CD14-positive monocyte (primary cell): ENCODE measurements at regions not wholly inside any gene's neighbourhood (a gene's known extent, or its start where the extent isn't known, plus 50 kb on each side); places are given as distances from the start of the nearest gene placed in this dataset.

Source experiments
- DNase-seq, 3 donors: peaks; one replicate each; pipeline ENCODE4 v3.0.0-alpha.2; 2011 to 2022
- H2AFZ ChIP-seq: 2 replicates; pipeline ENCODE4 v1.6.0; 2012; ENCODE audit warnings: mild to moderate bottlenecking, low read depth, low read length, inconsistent platforms; ENCODE audit not compliant: insufficient read depth, poor library complexity, severe bottlenecking
- H3K27ac ChIP-seq, 2 donors: 1 replicate in 1 of 2; 2 replicates in 1 of 2; pipeline ENCODE4 v1.5.1; 2012 to 2013; ENCODE audit warnings: low read length in 2 of 2, control low read depth in 1 of 2, inconsistent platforms in 1 of 2, low read depth in 1 of 2, mild to moderate bottlenecking in 1 of 2
- H3K27me3 ChIP-seq, 2 donors: one replicate each; pipeline versions ENCODE4 v1.6.0 to v1.6.1; 2011 to 2013; ENCODE audit warnings: low read length in 2 of 2; ENCODE audit not compliant: control insufficient read depth in 2 of 2, insufficient read depth in 2 of 2
- H3K36me3 ChIP-seq, 2 donors: replicated peaks in 1 of 2; 1 replicate in 1 of 2; 2 replicates in 1 of 2; pipeline versions ENCODE4 v1.5.1 to v1.6.1; 2012 to 2013; ENCODE audit warnings: low read length in 2 of 2, control low read depth in 1 of 2, inconsistent platforms in 1 of 2, mild to moderate bottlenecking in 1 of 2; ENCODE audit not compliant: insufficient read depth in 2 of 2, control insufficient read depth in 1 of 2
- H3K4me1 ChIP-seq, 2 donors: 1 replicate in 1 of 2; 2 replicates in 1 of 2; pipeline versions ENCODE4 v1.5.1 to v1.6.1; 2012 to 2013; ENCODE audit warnings: low read length in 2 of 2, control low read depth in 1 of 2, inconsistent platforms in 1 of 2, mild to moderate bottlenecking in 1 of 2, moderate library complexity in 1 of 2; ENCODE audit not compliant: insufficient read depth in 2 of 2, control insufficient read depth in 1 of 2
- H3K4me2 ChIP-seq: replicated peaks from 2 replicates; pipeline ENCODE3; 2012; ENCODE audit warnings: low read length, moderate library complexity, mild to moderate bottlenecking; ENCODE audit not compliant: poor library complexity, severe bottlenecking; ENCODE audit errors: extremely low read depth
- H3K4me3 ChIP-seq, 3 experiments: fragments of 200-600 bp in 1 of 3; sonication (generic) in 1 of 3; replicated peaks in 1 of 3; 1 replicate in 2 of 3; 2 replicates in 1 of 3; pipeline ENCODE4 v1.5.1; 2011 to 2013; ENCODE audit warnings: low read length in 3 of 3, mild to moderate bottlenecking in 3 of 3, control low read depth in 2 of 3, low read depth in 2 of 3, inconsistent platforms in 1 of 3, moderate library complexity in 1 of 3
- H3K79me2 ChIP-seq: 2 replicates; pipeline ENCODE4 v1.6.0; 2012; ENCODE audit warnings: mild to moderate bottlenecking, control low read depth, inconsistent platforms, low read length, moderate library complexity; ENCODE audit not compliant: insufficient read depth
- H3K9ac ChIP-seq: 2 replicates; pipeline ENCODE4 v1.6.0; 2017; ENCODE audit warnings: low read length, mild to moderate bottlenecking; ENCODE audit not compliant: insufficient read depth, poor library complexity, severe bottlenecking
- H3K9me3 ChIP-seq, 2 donors: replicated peaks in 1 of 2; 1 replicate in 1 of 2; 2 replicates in 1 of 2; pipeline versions ENCODE4 v1.5.1 to v1.6.1; 2012 to 2013; ENCODE audit warnings: low read length in 2 of 2, control low read depth in 1 of 2; ENCODE audit not compliant: control insufficient read depth in 1 of 2, insufficient read depth in 1 of 2
- H4K20me1 ChIP-seq: 2 replicates; pipeline ENCODE4 v1.6.0; 2012; ENCODE audit warnings: mild to moderate bottlenecking, low read length, control low read depth, moderate library complexity; ENCODE audit not compliant: insufficient read depth
- H3K27ac Mint-ChIP-seq, 7 donors: one replicate each; pipeline ENCODE4 v1.8.0; 2020; ENCODE audit warnings: mild to moderate bottlenecking in 7 of 7, mixed read lengths in 7 of 7, moderate library complexity in 6 of 7, inconsistent platforms in 2 of 7
- H3K27me3 Mint-ChIP-seq, 3 donors: one replicate each; pipeline ENCODE4 v1.8.0; 2021 to 2022; ENCODE audit warnings: low read depth in 3 of 3, mild to moderate bottlenecking in 3 of 3, mixed read lengths in 3 of 3, moderate library complexity in 3 of 3, inconsistent platforms in 1 of 3
- H3K36me3 Mint-ChIP-seq, 2 donors: one replicate each; pipeline ENCODE4 v1.8.0; 2020; ENCODE audit warnings: mixed read lengths in 2 of 2, inconsistent platforms in 1 of 2, mild to moderate bottlenecking in 1 of 2
- H3K4me1 Mint-ChIP-seq: one replicate; pipeline ENCODE4 v1.8.0; 2020; ENCODE audit warnings: mild to moderate bottlenecking, mixed read lengths
- H3K4me3 Mint-ChIP-seq, 2 donors: one replicate each; pipeline ENCODE4 v1.8.0; 2020; ENCODE audit warnings: mild to moderate bottlenecking in 2 of 2, mixed read lengths in 2 of 2, moderate library complexity in 1 of 2
- H3K9me3 Mint-ChIP-seq, 7 donors: one replicate each; pipeline ENCODE4 v1.8.0; 2020 to 2022; ENCODE audit warnings: mixed read lengths in 7 of 7, mild to moderate bottlenecking in 6 of 7, moderate library complexity in 6 of 7, inconsistent platforms in 2 of 7
- WGBS: methylation state at CpG from one replicate; pipeline ENCODE4 v1.1.5; 2013; ENCODE audit warnings: missing lambda C conversion rate; ENCODE audit not compliant: insufficient coverage; 5-methylcytosine and 5-hydroxymethylcytosine counted together
- intact Hi-C, 2 donors: fragments of 100-400 bp; cut with micrococcal nuclease; formaldehyde crosslinking; loops; one replicate each; pipeline versions ENCODE4 v1.15.0 to v1.15.1; 2023
- TF ChIP-seq, protein P1 (sequence below): fragments of 200-600 bp; IDR thresholded peaks from one replicate; pipeline ENCODE4 v1.8.0; 2022; ENCODE audit warnings: antibody characterized with exemption, mild to moderate bottlenecking

DNA sequence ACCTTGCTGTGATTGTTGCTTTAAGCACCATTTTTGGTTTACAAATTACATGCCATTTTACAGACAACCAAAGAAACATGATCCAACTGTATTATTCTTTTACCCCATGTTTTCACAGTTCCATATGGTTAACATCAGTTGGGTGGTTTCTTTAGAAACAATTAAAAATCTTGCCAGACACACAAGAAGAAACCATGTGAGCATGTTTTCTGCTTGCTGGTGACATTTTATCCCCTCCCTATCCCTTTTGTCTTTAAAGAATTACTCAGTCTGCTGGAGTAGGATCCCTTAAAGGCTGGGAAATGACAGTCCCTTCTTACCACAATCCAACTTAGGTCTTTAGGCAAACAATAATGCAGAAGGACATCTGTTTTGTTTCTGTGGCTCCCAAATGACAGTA is 121.8 kb upstream of the PLXNC1 start:
- Mint-ChIP-seq H3K9me3 (peaks cover 2 to 14% (median 6%) of the 10 kb centered on the region in 7 donors), H3K27me3 (peaks cover 0 to 3% (median 0%) of the 10 kb centered on the region in 3 donors), H3K36me3 (peaks cover 0 to 3% of the 10 kb centered on the region in 2 donors), H3K4me1 (peaks cover 22% of the 10 kb centered on the region), H3K27ac (no peak overlapping the region), H3K4me3 (no peak overlapping the region)
- Histone ChIP-seq H3K27ac (no peak overlapping the region), H3K27me3 (no peaks in the 10 kb centered on the region), H3K4me2 (no peak overlapping the region), H3K4me3 (no peak overlapping the region), H3K36me3 (no peaks in the 10 kb centered on the region), H2AFZ (no peak overlapping the region), H3K9ac (no peak overlapping the region), H3K79me2 (no peaks in the 10 kb centered on the region), H4K20me1 (no peaks in the 10 kb centered on the region), H3K4me1 (peaks cover 7 to 17% of the 10 kb centered on the region in 2 donors), H3K9me3 (peaks cover 0 to 7% of the 10 kb centered on the region in 2 donors)
- DNase-seq: no peak
- TF ChIP-seq, protein P1, sequence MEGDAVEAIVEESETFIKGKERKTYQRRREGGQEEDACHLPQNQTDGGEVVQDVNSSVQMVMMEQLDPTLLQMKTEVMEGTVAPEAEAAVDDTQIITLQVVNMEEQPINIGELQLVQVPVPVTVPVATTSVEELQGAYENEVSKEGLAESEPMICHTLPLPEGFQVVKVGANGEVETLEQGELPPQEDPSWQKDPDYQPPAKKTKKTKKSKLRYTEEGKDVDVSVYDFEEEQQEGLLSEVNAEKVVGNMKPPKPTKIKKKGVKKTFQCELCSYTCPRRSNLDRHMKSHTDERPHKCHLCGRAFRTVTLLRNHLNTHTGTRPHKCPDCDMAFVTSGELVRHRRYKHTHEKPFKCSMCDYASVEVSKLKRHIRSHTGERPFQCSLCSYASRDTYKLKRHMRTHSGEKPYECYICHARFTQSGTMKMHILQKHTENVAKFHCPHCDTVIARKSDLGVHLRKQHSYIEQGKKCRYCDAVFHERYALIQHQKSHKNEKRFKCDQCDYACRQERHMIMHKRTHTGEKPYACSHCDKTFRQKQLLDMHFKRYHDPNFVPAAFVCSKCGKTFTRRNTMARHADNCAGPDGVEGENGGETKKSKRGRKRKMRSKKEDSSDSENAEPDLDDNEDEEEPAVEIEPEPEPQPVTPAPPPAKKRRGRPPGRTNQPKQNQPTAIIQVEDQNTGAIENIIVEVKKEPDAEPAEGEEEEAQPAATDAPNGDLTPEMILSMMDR: no peak
- intact Hi-C loops: no loop called here

DNA sequence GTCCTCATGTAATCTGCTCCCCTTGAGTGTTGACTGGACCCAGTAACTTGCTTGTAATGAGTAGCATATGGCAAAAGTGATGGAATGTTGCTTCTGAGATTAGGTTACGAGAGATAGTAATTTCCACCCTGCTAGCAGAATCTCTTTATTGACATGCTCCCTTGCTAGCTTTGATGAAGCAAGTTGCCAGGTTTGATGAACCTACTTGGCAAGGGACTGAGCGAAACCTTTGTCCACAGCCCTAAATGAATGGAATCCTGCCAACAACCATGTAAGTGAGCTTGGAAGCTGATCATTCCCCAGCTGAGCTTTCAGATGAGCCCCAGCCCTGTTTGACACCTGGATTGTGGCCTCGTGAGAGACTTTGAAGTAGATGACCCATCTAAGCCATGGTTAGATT is 120.8 kb upstream of the PLXNC1 start:
- intact Hi-C loops: no loop called here
- no peak overlapping the region for H3K27ac ChIP-seq
- H3K27me3 ChIP-seq: no peaks in the 10 kb centered on the region
- no peaks in the 10 kb centered on the region for H3K36me3 ChIP-seq
- Mint-ChIP-seq H3K9me3 (peaks cover 2 to 14% (median 5%) of the 10 kb centered on the region in 7 donors), H3K27me3 (peaks cover 1 to 3% (median 3%) of the 10 kb centered on the region in 3 donors), H3K36me3 (peaks cover 0 to 3% of the 10 kb centered on the region in 2 donors), H3K4me3 (no peak overlapping the region), H3K27ac (no peak overlapping the region), H3K4me1 (peaks cover 27% of the 10 kb centered on the region)
- H3K4me2 ChIP-seq: no peak overlapping the region
- WGBS: 100% methylated on average over 1 of the region's 3 CpGs
- TF ChIP-seq, protein P1: no peak
- H3K9me3 ChIP-seq: peaks cover 0 to 7% of the 10 kb centered on the region in 2 donors
- H3K4me1 ChIP-seq: peaks cover 7 to 19% of the 10 kb centered on the region in 2 donors
- H2AFZ ChIP-seq: no peak overlapping the region
- H3K79me2 ChIP-seq: no peaks in the 10 kb centered on the region
- DNase-seq: no peak
- no peaks in the 10 kb centered on the region for H4K20me1 ChIP-seq
- no peak overlapping the region for H3K4me3 ChIP-seq
- H3K9ac ChIP-seq: no peak overlapping the region
